ENCODE measurements at regions not wholly inside any gene's neighbourhood (a gene's known extent, or its start where the extent isn't known, plus 50 kb on each side); places are given as distances from the start of the nearest gene placed in this dataset.

GRCh38 chr7:10128748-10129147 is 844.9 kb upstream of the PHF14 start:
- H3K36me3 ChIP-seq: no peaks in the 10 kb centered on the region

GRCh38 chr7:10138087-10138854 is 835.4 kb upstream of the PHF14 start:
- no peaks in the 10 kb centered on the region for H3K4me1 ChIP-seq (replicated peaks)
- H3K4me3 ChIP-seq: no peak overlapping the region
- no peaks in the 10 kb centered on the region for H3K36me3 ChIP-seq
- no peak for DNase-seq (ENCODE audit: low read depth in 1 of 2, low spot score in 2 of 2)
- H3K9me3 ChIP-seq (replicated peaks): no peaks in the 10 kb centered on the region
- no peaks in the 10 kb centered on the region for H3K27me3 ChIP-seq (replicated peaks)
- no peak overlapping the region for H3K27ac ChIP-seq

More at GRCh38 chr7:10128748-10129147, 844.9 kb upstream of the PHF14 start:
- Histone ChIP-seq H3K9me3 (replicated peaks) (no peaks in the 10 kb centered on the region; the same call in 1 of the 2 replicates), H3K27me3 (replicated peaks) (no peaks in the 10 kb centered on the region), H3K27ac (no peak overlapping the region), H3K4me3 (no peak overlapping the region), H3K4me1 (replicated peaks) (no peaks in the 10 kb centered on the region)
- no peak for DNase-seq (ENCODE audit: low read depth in 1 of 2, low spot score in 2 of 2)

- Histone ChIP-seq H3K4me3 (no peak overlapping the region), H3K27ac (no peak overlapping the region), H3K27me3 (replicated peaks) (no peaks in the 10 kb centered on the region), H3K36me3 (no peaks in the 10 kb centered on the region), H3K9me3 (replicated peaks) (no peaks in the 10 kb centered on the region), H3K4me1 (replicated peaks) (no peaks in the 10 kb centered on the region)
- no peak for DNase-seq (ENCODE audit: low read depth in 1 of 2, low spot score in 2 of 2)
Observed at GRCh38 chr7:10146271-10146670, 827.4 kb upstream of the PHF14 start.

- Histone ChIP-seq H3K27me3 (replicated peaks) (no peaks in the 10 kb centered on the region), H3K4me1 (replicated peaks) (no peaks in the 10 kb centered on the region), H3K9me3 (replicated peaks) (no peaks in the 10 kb centered on the region), H3K36me3 (no peaks in the 10 kb centered on the region), H3K4me3 (no peak overlapping the region), H3K27ac (no peak overlapping the region)
- DNase-seq (ENCODE audit: low read depth in 1 of 2, low spot score in 2 of 2): peak in 1 of 2 experiments; percentile 1
Observed at GRCh38 chr7:10156972-10157371, 816.7 kb upstream of the PHF14 start.

- Histone ChIP-seq H3K4me3 (no peak overlapping the region), H3K27me3 (replicated peaks) (no peaks in the 10 kb centered on the region), H3K4me1 (replicated peaks) (no peaks in the 10 kb centered on the region), H3K9me3 (replicated peaks) (no peaks in the 10 kb centered on the region; the same call in 1 of the 2 replicates), H3K36me3 (no peaks in the 10 kb centered on the region), H3K27ac (no peak overlapping the region)
- no peak for DNase-seq (ENCODE audit: low read depth in 1 of 2, low spot score in 2 of 2)
Observed at GRCh38 chr7:10181996-10182395, 791.7 kb upstream of the PHF14 start.

- DNase-seq (ENCODE audit: low read depth in 1 of 2, low spot score in 2 of 2): no peak
- H3K27ac ChIP-seq: no peak overlapping the region
- no peak overlapping the region for H3K4me3 ChIP-seq
- H3K36me3 ChIP-seq: no peaks in the 10 kb centered on the region
- no peaks in the 10 kb centered on the region for H3K9me3 ChIP-seq (replicated peaks)
- H3K27me3 ChIP-seq (replicated peaks): no peaks in the 10 kb centered on the region
- no peaks in the 10 kb centered on the region for H3K4me1 ChIP-seq (replicated peaks)
Observed at GRCh38 chr7:10192074-10192473, 781.6 kb upstream of the PHF14 start.

- H3K4me3 ChIP-seq: no peak overlapping the region
- no peak for DNase-seq (ENCODE audit: low read depth in 1 of 2, low spot score in 2 of 2)
- peaks cover 18% of the 10 kb centered on the region for H3K4me1 ChIP-seq (replicated peaks)
- no peaks in the 10 kb centered on the region for H3K27me3 ChIP-seq (replicated peaks)
- no peaks in the 10 kb centered on the region for H3K9me3 ChIP-seq (replicated peaks)
- no peaks in the 10 kb centered on the region for H3K36me3 ChIP-seq
- H3K27ac ChIP-seq: no peak overlapping the region
Observed at GRCh38 chr7:10205696-10206095, 768.0 kb upstream of the PHF14 start.

GRCh38 chr7:10210000-10210399 is 763.7 kb upstream of the PHF14 start:
- H3K27me3 ChIP-seq (replicated peaks): no peaks in the 10 kb centered on the region
- no peak for DNase-seq (ENCODE audit: low read depth in 1 of 2, low spot score in 2 of 2)
- no peaks in the 10 kb centered on the region; the same call in 1 of the 2 replicates for H3K9me3 ChIP-seq (replicated peaks)
- H3K36me3 ChIP-seq: no peaks in the 10 kb centered on the region
- no peak overlapping the region for H3K27ac ChIP-seq
- peaks cover 18% of the 10 kb centered on the region for H3K4me1 ChIP-seq (replicated peaks)
- no peak overlapping the region for H3K4me3 ChIP-seq

GRCh38 chr7:10211016-10211415 is 762.7 kb upstream of the PHF14 start:
- DNase-seq (ENCODE audit: low read depth in 1 of 2, low spot score in 2 of 2): no peak
- Histone ChIP-seq H3K27me3 (replicated peaks) (no peaks in the 10 kb centered on the region), H3K4me3 (no peak overlapping the region), H3K9me3 (replicated peaks) (no peaks in the 10 kb centered on the region; the same call in 1 of the 2 replicates), H3K27ac (no peak overlapping the region), H3K4me1 (replicated peaks) (peaks cover 18% of the 10 kb centered on the region), H3K36me3 (no peaks in the 10 kb centered on the region)

GRCh38 chr7:10211861-10212260 is 761.8 kb upstream of the PHF14 start:
- no peak for DNase-seq (ENCODE audit: low read depth in 1 of 2, low spot score in 2 of 2)
- Histone ChIP-seq H3K27ac (no peak overlapping the region), H3K4me3 (no peak overlapping the region), H3K9me3 (replicated peaks) (no peaks in the 10 kb centered on the region; the same call in 1 of the 2 replicates), H3K27me3 (replicated peaks) (no peaks in the 10 kb centered on the region), H3K36me3 (no peaks in the 10 kb centered on the region), H3K4me1 (replicated peaks) (peaks cover 14% of the 10 kb centered on the region)

GRCh38 chr7:10212649-10213048 is 761.0 kb upstream of the PHF14 start:
- no peaks in the 10 kb centered on the region for H3K27me3 ChIP-seq (replicated peaks)
- no peak overlapping the region for H3K27ac ChIP-seq
- H3K4me1 ChIP-seq (replicated peaks): peaks cover 6% of the 10 kb centered on the region
- H3K36me3 ChIP-seq: no peaks in the 10 kb centered on the region
- DNase-seq (ENCODE audit: low read depth in 1 of 2, low spot score in 2 of 2): no peak
- no peaks in the 10 kb centered on the region; the same call in 1 of the 2 replicates for H3K9me3 ChIP-seq (replicated peaks)
- no peak overlapping the region for H3K4me3 ChIP-seq

- DNase-seq (ENCODE audit: low read depth in 1 of 2, low spot score in 2 of 2): no peak
- H3K27me3 ChIP-seq (replicated peaks): no peaks in the 10 kb centered on the region
- H3K27ac ChIP-seq: no peak overlapping the region
- no peaks in the 10 kb centered on the region; the same call in none of the 2 replicates for H3K9me3 ChIP-seq (replicated peaks)
- no peaks in the 10 kb centered on the region for H3K36me3 ChIP-seq
- H3K4me3 ChIP-seq: no peak overlapping the region
- H3K4me1 ChIP-seq (replicated peaks): peaks cover 4% of the 10 kb centered on the region; the same call in 1 of the 2 replicates
Observed at GRCh38 chr7:10216462-10216861, 757.2 kb upstream of the PHF14 start.

GRCh38 chr7:10221084-10221483 is 752.6 kb upstream of the PHF14 start:
- H3K27me3 ChIP-seq (replicated peaks): no peaks in the 10 kb centered on the region
- H3K4me3 ChIP-seq: no peak overlapping the region
- no peaks in the 10 kb centered on the region for H3K36me3 ChIP-seq
- peaks cover 24% of the 10 kb centered on the region for H3K4me1 ChIP-seq (replicated peaks)
- no peak for DNase-seq (ENCODE audit: low read depth in 1 of 2, low spot score in 2 of 2)
- no peak overlapping the region for H3K27ac ChIP-seq
- no peaks in the 10 kb centered on the region; the same call in 1 of the 2 replicates for H3K9me3 ChIP-seq (replicated peaks)

- no peak overlapping the region for H3K27ac ChIP-seq
- no peaks in the 10 kb centered on the region for H3K27me3 ChIP-seq (replicated peaks)
- H3K36me3 ChIP-seq: no peaks in the 10 kb centered on the region
- H3K4me1 ChIP-seq (replicated peaks): peaks cover 36% of the 10 kb centered on the region
- H3K9me3 ChIP-seq (replicated peaks): no peaks in the 10 kb centered on the region; the same call in 1 of the 2 replicates
- H3K4me3 ChIP-seq: no peak overlapping the region
- DNase-seq (ENCODE audit: low read depth in 1 of 2, low spot score in 2 of 2): no peak
Observed at GRCh38 chr7:10222976-10223375, 750.7 kb upstream of the PHF14 start.

All from SJSA1 (cell line).